GM21367 (cell line): ENCODE measurements at regions not wholly inside any gene's neighbourhood (a gene's known extent, or its start where the extent isn't known, plus 50 kb on each side); places are given as distances from the start of the nearest gene placed in this dataset.

Source experiments
- ATAC-seq: cut with Tn5 transposase; IDR thresholded peaks from one replicate; pipeline ENCODE4 v1.9.1; 2021; ENCODE audit not compliant: unreplicated experiment

GRCh38 chr18:73653827-73654226 lies 493.8 kb downstream of the FBXO15 start:
- ATAC-seq: no peak

GRCh38 chr18:73653251-73653650 lies 494.4 kb downstream of the FBXO15 start:
- no peak for ATAC-seq

GRCh38 chr18:73647391-73647790 lies 500.2 kb downstream of the FBXO15 start:
- ATAC-seq: no peak

- no peak for ATAC-seq
Observed at GRCh38 chr18:73646772-73647171, 500.9 kb downstream of the FBXO15 start.

DNA sequence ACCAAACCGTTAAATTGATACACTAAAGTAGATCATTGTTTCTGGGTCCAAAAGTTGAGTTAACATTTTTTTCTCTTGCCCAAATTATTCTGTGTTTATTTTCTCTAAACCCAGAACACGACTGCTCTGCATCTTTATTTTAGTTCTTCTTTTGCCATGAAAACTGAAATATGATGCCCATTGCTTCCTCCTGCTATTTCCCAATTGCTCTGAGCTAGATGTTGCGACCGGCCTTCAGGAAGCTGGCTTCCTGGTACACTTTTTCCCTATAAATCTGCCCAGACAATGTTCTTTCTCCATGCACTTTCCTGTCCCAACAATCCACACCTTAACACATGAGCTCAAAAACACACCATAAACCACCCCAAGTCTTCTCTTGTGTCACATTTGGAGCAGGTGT lies 501.4 kb downstream of the FBXO15 start:
- ATAC-seq: no peak

GRCh38 chr18:73645160-73645715 lies 502.4 kb downstream of the FBXO15 start:
- ATAC-seq: no peak

- ATAC-seq: no peak
Observed at GRCh38 chr18:73639788-73640187, 507.8 kb downstream of the FBXO15 start.

GRCh38 chr18:73638709-73639108 lies 508.9 kb downstream of the FBXO15 start:
- ATAC-seq: no peak

DNA sequence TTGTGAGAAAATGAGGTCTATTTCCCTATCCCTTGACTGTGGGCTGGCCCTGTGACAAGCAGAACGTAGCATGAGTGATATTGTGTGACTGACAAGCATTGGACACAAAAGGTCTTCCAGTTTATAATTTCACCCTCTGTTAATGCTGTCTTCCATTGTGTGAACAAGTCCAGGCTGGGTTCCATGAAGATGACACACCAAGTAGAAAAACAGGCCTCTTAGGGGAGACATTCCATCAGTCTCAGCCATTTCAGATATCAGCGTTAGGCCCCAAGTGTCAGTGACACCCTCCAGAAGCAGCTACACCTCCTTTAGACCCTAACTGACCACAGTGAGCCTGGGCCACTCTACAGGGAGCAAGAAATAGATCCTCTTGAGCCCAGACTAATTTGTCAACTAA lies 511.3 kb downstream of the FBXO15 start:
- no peak for ATAC-seq

- no peak for ATAC-seq
Observed at GRCh38 chr18:73626859-73627258, 520.8 kb downstream of the FBXO15 start.

GRCh38 chr18:73626221-73626620 lies 521.4 kb downstream of the FBXO15 start:
- no peak for ATAC-seq

- no peak for ATAC-seq
Observed at GRCh38 chr18:73621091-73621490, 526.5 kb downstream of the FBXO15 start.

- no peak for ATAC-seq
Observed at GRCh38 chr18:73617981-73618380, 529.7 kb downstream of the FBXO15 start.

DNA sequence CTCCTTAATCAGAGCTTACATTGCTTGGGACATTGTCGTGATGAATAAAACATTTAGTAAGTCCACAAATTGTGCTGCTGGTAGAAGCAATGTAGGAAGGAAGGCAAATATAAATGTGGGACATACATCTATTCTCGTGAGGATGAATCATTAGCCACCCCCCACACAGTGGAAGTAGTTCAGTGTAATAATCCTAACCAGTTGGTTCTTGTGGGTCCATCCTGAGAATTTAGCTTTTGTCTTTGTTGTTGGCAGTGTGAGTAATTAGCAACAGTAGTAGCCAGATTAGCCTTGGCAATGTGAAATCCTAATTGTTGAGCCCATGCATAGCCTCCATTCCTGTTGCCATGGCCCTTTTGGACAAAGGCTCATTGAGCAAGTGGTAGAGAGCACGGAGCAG lies 532.1 kb downstream of the FBXO15 start:
- no peak for ATAC-seq

GRCh38 chr18:73614812-73615211 lies 532.8 kb downstream of the FBXO15 start:
- no peak for ATAC-seq

DNA sequence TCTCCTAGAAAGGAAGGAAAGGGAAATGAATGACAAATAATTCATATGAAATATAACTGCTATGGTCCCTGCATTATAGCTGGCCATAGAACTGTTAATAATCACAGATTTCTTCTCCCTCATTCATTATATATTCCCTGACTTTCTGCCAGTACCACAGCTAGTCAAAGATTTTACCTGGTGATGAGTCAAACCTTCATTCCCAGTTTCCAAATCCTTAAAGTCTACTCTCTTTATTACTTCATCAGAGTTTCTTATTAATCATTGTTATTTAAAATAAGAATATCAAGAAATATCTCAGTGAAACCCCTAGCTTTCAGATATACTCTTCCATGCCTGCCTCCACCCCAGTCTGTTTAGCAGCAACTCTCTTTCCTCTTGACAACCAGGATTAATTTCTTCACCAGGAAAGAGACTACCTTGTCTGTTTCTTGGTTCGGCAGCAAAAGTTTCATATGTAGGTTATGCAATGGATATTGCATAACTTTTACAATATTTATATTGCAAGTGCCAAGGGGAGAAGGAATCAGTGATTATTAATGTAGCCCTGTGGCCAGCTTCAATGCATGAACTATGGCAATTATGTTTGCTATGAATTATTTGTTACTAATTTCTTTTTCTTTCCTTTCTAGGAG lies 533.8 kb downstream of the FBXO15 start:
- no peak for ATAC-seq

DNA sequence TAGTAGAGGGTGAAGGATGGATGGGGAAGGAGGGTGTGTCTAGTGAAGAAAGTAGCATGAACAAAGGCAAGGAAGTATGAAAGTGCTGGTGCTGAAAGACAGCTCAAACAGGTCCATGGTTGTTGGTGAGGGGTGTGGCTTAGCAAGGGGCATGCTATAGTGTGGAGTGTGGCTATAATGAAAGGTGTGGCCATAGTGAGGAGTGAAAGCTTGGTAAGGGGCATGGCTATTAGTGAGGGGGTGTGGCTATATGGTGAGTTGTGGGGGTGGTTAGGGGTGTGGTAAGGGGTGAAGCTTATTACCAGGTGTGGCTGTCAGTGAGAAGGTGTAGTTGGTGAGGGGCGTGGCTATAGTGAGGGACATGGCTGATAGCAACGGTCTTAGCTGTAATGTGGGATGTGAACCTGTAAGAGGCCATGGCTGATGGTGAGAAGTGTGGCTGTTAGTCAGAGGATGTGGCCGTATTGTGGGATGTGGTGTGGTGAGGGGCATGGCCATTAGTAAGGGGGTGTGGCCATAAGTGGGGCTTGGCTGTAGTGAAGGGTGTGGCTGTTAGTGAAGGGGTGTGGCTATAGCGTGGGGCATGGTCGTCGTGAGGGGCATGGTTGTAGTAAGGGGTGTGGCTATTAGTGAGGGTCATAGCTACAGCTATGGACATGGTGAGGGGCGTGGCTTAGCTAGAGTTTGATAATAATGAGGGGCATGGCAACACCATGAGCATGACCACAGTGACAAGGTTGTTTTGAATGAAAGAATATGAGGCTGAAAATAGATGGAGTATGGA lies 549.6 kb downstream of the FBXO15 start:
- no peak for ATAC-seq

GRCh38 chr18:73594749-73595148 lies 552.9 kb downstream of the FBXO15 start:
- no peak for ATAC-seq

- no peak for ATAC-seq
Observed at GRCh38 chr18:73593207-73593606, 554.4 kb downstream of the FBXO15 start.

DNA sequence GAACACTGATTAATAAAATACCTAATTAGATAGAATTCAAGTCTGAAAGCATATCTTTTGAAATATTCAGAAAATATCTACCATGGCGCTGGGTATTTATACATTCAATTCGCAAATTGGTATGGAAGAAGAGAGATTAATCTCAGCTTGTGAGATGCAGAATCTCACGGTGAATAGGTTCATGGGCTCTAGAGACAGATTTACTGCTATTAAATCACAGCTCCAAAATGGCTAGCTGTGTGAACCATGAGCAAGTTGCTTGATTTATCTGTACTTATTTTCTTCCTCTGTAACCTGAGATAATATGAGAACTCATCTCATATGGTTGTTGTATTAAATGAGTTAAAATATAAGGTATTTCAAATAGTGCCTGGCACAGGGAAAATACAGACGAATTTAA lies 556.7 kb downstream of the FBXO15 start:
- no peak for ATAC-seq

GRCh38 chr18:73579698-73580097 lies 567.9 kb downstream of the FBXO15 start:
- ATAC-seq: no peak

DNA sequence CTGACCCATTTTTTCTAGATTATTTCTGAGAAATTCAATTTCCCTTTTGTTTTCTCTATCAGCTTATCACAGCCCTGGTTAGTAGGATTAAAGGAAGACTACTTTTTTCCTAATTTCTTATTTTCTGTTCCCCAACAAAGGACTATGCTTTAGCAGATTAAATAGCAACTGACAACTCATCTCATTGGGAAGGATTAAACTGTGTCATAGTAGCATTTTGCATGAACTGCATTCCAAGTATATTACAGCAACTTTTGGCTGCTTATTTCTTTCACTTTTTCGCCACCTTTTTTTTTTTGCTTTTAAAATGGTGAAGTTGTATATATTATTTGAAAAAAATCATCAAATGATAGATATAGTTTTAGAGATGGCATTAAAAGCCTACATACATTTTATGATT lies 570.3 kb downstream of the FBXO15 start:
- no peak for ATAC-seq
